CD4-positive, CD25-positive, alpha-beta regulatory T cell (primary cell): ENCODE measurements at regions not wholly inside any gene's neighbourhood (a gene's known extent, or its start where the extent isn't known, plus 50 kb on each side); places are given as distances from the start of the nearest gene placed in this dataset.
A peak's percentile ranks its signal among the peaks of the same experiment; 100 is the strongest.

Source experiments
- ATAC-seq, 2 donors: fragments of 150-1000 bp; cut with Tn5 transposase; one replicate each; pipeline ENCODE4 v1.10.0; 2021; ENCODE audit warnings: low read depth in 2 of 2, moderate number of reproducible peaks in 2 of 2, moderate library complexity in 1 of 2
- DNase-seq, 3 donors: peaks; one replicate each; pipeline versions ENCODE4 v3.0.0 to v3.0.0-alpha.2; 2012 to 2022; ENCODE audit warnings: mixed read lengths in 1 of 3
- H3K27ac ChIP-seq: one replicate; pipeline ENCODE4 v1.7.0; 2013; ENCODE audit warnings: mild to moderate bottlenecking, low read length; ENCODE audit not compliant: insufficient read depth, poor library complexity, severe bottlenecking
- H3K27me3 ChIP-seq: one replicate; pipeline ENCODE4 v1.7.0; 2013; ENCODE audit warnings: low read length; ENCODE audit not compliant: control insufficient read depth, insufficient read depth
- H3K36me3 ChIP-seq: one replicate; pipeline ENCODE4 v1.7.0; 2013; ENCODE audit warnings: mild to moderate bottlenecking, low read length, moderate library complexity; ENCODE audit not compliant: control insufficient read depth, insufficient read depth
- H3K4me1 ChIP-seq: 2 replicates; pipeline ENCODE4 v1.7.0; 2013; ENCODE audit warnings: mild to moderate bottlenecking, low read length; ENCODE audit not compliant: insufficient read depth, control insufficient read depth, poor library complexity, severe bottlenecking
- H3K4me3 ChIP-seq: one replicate; pipeline ENCODE4 v1.7.0; 2013; ENCODE audit warnings: low read depth, mild to moderate bottlenecking, low read length, moderate library complexity
- H3K9me3 ChIP-seq, 2 experiments: 1 replicate in 1 of 2; 2 replicates in 1 of 2; pipeline ENCODE4 v1.7.0; 2013; ENCODE audit warnings: low read length in 2 of 2, mild to moderate bottlenecking in 1 of 2, moderate library complexity in 1 of 2; ENCODE audit not compliant: control insufficient read depth in 2 of 2
- H3K27ac Mint-ChIP-seq, 3 donors: one replicate each; pipeline ENCODE4 v1.8.0; 2020 to 2022; ENCODE audit warnings: mild to moderate bottlenecking in 3 of 3, mixed read lengths in 3 of 3, moderate library complexity in 2 of 3
- H3K27me3 Mint-ChIP-seq: one replicate; pipeline ENCODE4 v1.8.0; 2022; ENCODE audit warnings: mild to moderate bottlenecking, mixed read lengths
- H3K36me3 Mint-ChIP-seq: one replicate; pipeline ENCODE4 v1.8.0; 2020; ENCODE audit warnings: mixed read lengths
- H3K4me1 Mint-ChIP-seq, 4 donors: one replicate each; pipeline ENCODE4 v1.8.0; 2020 to 2022; ENCODE audit warnings: mixed read lengths in 4 of 4, mild to moderate bottlenecking in 1 of 4
- H3K4me3 Mint-ChIP-seq, 4 donors: one replicate each; pipeline ENCODE4 v1.8.0; 2020 to 2022; ENCODE audit warnings: mild to moderate bottlenecking in 4 of 4, mixed read lengths in 4 of 4, moderate library complexity in 3 of 4
- H3K9me3 Mint-ChIP-seq, 7 donors: one replicate each; pipeline ENCODE4 v1.8.0; 2020 to 2022; ENCODE audit warnings: mixed read lengths in 7 of 7, mild to moderate bottlenecking in 3 of 7, moderate library complexity in 2 of 7

DNA sequence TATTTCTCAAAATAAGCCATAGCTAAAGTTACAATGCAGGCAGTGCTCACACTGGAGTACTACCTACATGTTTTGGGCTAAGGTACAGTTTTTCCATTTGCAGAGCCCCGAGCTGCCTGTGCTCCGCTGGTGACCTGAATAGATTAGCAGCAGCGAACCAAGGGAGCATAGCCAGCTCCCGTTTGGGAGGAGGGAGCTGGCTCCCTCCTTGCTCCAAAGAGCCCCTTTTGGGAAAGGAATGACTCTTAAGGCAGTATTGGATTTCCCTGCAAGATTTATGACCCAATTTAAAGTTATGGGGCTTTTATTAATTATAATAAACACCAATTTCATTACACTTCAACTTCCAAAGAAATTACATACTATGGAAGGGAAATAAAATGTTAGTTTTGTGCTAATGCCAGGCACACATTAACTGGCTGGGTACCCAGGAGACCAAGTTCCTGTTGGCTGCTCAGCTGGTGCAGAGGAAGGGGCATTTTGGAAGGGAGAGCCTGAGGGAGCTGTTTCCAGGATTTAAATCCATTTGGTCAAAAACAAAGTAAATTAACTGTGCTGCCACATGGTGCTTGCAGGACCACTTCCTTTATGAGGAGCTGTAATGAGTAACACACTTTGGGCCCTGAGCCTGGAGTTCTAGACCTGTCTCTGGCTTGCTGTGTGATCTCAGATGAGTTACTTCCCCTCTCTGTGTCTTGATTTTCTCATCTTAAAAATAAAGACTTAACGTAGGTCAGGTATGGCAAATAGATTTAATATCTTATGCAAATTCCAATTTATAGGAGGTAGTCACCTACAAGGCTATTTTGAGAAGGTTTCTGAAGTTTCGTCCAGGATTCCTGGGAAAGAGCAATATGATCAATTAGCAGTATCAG lies 362.1 kb upstream of the CCL2 start:
- Histone ChIP-seq H3K27ac (no peak overlapping the region), H3K4me3 (no peak overlapping the region), H3K36me3 (no peaks in the 10 kb centered on the region), H3K27me3 (no peaks in the 10 kb centered on the region), H3K9me3 (no peaks in the 10 kb centered on the region), H3K4me1 (no peaks in the 10 kb centered on the region)
- no peak overlapping the region for H3K4me3 Mint-ChIP-seq
- H3K36me3 Mint-ChIP-seq, result no peaks in the 10 kb centered on the region
- DNase-seq (no peak), ATAC-seq (no peak)
- H3K9me3 Mint-ChIP-seq, result peaks cover 0 to 1% (median 0%) of the 10 kb centered on the region in 7 donors
- no peaks in the 10 kb centered on the region for H3K4me1 Mint-ChIP-seq
- peaks cover 5% of the 10 kb centered on the region for H3K27me3 Mint-ChIP-seq
- H3K27ac Mint-ChIP-seq, result no peak overlapping the region

DNA sequence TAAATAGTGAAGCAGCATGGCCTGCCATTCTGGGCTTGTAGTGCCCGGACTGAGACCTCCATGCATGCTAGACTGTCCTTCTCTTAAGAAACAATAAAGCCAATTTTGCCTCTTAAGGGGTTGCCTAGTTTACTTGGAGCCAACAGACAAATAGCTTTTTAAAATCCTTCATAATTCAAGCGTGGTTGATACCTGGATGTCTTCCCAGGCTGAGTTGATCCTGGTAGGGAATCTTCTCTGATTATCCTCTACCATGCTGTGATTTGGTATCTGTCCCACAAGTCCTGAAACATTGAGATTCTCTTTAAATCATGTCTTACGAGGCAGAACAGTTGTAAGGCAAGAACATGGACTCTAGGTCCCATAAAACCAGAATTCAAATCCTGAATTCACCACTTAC lies 359.6 kb upstream of the CCL2 start:
- peaks cover 0 to 2% (median 0%) of the 10 kb centered on the region in 7 donors for H3K9me3 Mint-ChIP-seq
- H3K27me3 Mint-ChIP-seq, result peaks cover 10% of the 10 kb centered on the region
- H3K27ac ChIP-seq, result no peak overlapping the region
- no peak overlapping the region for H3K4me3 ChIP-seq
- H3K9me3 ChIP-seq, result no peaks in the 10 kb centered on the region
- DNase-seq (no peak), ATAC-seq (no peak)
- H3K27me3 ChIP-seq, result no peaks in the 10 kb centered on the region
- no peaks in the 10 kb centered on the region for H3K4me1 Mint-ChIP-seq
- H3K36me3 Mint-ChIP-seq, result no peaks in the 10 kb centered on the region
- H3K27ac Mint-ChIP-seq, result no peak overlapping the region
- no peaks in the 10 kb centered on the region for H3K4me1 ChIP-seq
- no peaks in the 10 kb centered on the region for H3K36me3 ChIP-seq
- no peak overlapping the region for H3K4me3 Mint-ChIP-seq

DNA sequence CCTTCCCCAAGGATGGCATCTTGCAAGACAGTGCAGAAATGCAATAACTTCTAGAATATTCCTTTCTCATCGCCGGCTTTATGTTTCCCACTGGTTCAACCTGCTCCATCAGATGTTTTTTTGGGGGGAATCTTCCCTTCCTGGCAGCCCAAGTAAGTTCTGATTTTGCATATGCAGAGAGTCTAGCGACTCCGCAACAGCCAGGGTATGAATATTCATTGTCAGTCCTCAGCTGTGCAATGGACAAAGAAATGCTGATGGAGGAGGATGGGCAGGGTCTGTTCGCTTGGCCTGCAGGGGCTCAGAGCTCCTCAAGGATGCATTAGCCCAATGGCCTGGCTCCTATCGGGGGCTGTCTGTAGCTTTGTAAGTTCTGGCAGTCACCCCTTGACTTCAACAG lies 358.8 kb upstream of the CCL2 start:
- H3K27me3 Mint-ChIP-seq, result peaks cover 13% of the 10 kb centered on the region
- no peak for DNase-seq
- H3K9me3 ChIP-seq, result no peaks in the 10 kb centered on the region
- no peaks in the 10 kb centered on the region for H3K36me3 ChIP-seq
- H3K36me3 Mint-ChIP-seq, result no peaks in the 10 kb centered on the region
- no peak overlapping the region for H3K4me3 Mint-ChIP-seq
- H3K27ac Mint-ChIP-seq, result no peak overlapping the region
- no peak overlapping the region for H3K4me3 ChIP-seq
- ATAC-seq, result no peak
- H3K9me3 Mint-ChIP-seq, result peaks cover 0 to 2% (median 0%) of the 10 kb centered on the region in 7 donors
- H3K27me3 ChIP-seq, result peaks cover 2% of the 10 kb centered on the region
- H3K27ac ChIP-seq, result no peak overlapping the region
- H3K4me1 ChIP-seq, result no peaks in the 10 kb centered on the region
- H3K4me1 Mint-ChIP-seq, result no peaks in the 10 kb centered on the region

DNA sequence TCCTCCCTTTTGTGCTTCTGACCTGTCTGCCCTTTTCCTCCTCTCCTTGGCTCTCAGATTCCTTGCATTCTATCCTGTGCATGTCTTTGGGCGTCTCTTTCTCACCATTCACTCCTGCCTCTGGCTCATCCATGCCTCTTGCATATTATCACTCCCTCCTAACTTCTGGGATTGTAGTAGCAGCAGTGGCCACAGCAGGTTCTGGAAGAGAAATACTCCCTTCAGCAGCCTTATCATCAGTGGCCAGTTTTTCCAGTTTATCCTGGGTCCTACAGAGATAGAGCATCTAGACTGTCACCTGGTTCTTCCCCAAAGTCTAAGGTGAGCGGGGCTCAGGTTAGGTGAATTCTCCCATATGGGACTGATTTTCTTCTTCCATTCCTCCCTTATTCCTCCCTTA lies 354.0 kb upstream of the CCL2 start:
- Mint-ChIP-seq H3K4me1 (no peaks in the 10 kb centered on the region), H3K27ac (peak overlapping the region in 1 of 3 donors; percentile 22), H3K9me3 (peaks cover 0 to 2% (median 0%) of the 10 kb centered on the region in 7 donors), H3K27me3 (peaks cover 8% of the 10 kb centered on the region), H3K36me3 (no peaks in the 10 kb centered on the region), H3K4me3 (no peak overlapping the region)
- H3K9me3 ChIP-seq, result no peaks in the 10 kb centered on the region
- no peaks in the 10 kb centered on the region for H3K4me1 ChIP-seq
- no peak for DNase-seq
- no peak overlapping the region for H3K27ac ChIP-seq
- no peak overlapping the region for H3K4me3 ChIP-seq
- H3K27me3 ChIP-seq, result peaks cover 2% of the 10 kb centered on the region
- no peaks in the 10 kb centered on the region for H3K36me3 ChIP-seq
- ATAC-seq, result no peak

DNA sequence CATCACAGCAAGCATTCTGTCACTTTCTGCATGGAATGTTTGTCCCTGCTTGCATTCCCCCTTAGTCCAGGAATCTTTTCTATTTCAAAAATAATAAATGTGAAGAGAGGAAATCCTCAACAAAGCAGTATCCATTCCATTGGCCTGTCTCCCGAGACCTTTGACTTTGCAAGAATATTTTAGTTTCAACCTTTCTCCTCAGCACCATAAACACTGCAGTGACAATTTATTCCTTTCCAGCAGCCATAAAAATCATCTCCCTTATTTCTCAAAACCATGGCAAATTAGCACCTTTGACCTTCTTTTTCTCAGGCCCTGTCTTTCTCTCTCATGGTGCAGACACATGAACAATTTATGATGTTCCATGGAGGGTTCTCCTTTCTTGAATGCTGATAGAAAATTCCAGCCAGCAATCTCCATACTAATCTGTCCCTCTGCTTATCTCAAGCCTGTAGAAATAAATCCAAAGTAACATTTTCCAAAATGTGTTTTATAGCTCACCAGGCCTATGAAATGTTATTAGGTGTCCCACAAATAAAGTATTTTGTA lies 352.1 kb upstream of the CCL2 start:
- peaks cover 0 to 2% (median 0%) of the 10 kb centered on the region in 7 donors for H3K9me3 Mint-ChIP-seq
- peaks cover 8% of the 10 kb centered on the region for H3K27me3 Mint-ChIP-seq
- Histone ChIP-seq H3K36me3 (no peaks in the 10 kb centered on the region), H3K27me3 (peaks cover 2% of the 10 kb centered on the region), H3K9me3 (no peaks in the 10 kb centered on the region), H3K4me3 (no peak overlapping the region), H3K4me1 (no peaks in the 10 kb centered on the region), H3K27ac (no peak overlapping the region)
- DNase-seq, result no peak
- H3K36me3 Mint-ChIP-seq, result no peaks in the 10 kb centered on the region
- no peak overlapping the region for H3K4me3 Mint-ChIP-seq
- no peak for ATAC-seq
- no peak overlapping the region for H3K27ac Mint-ChIP-seq
- no peaks in the 10 kb centered on the region for H3K4me1 Mint-ChIP-seq

DNA sequence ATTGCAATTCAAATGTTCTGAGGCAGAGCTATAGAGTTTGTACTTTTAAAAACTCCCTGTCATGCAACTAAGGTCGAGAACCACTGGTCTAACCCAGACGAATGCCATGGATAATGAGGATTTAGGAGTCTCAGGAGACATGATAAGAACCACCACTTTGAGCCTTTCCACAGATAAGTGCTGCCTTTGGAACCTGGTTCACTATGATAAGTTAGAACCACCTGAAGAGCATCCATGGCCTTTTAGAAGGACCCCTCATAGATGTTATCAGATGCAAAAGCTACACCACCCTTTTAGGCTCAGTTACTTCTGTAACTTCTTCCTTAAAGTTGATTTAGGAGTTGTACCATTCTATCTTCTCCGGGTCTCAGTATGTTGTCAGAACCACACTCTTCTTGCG lies 350.6 kb upstream of the CCL2 start:
- H3K4me3 ChIP-seq, result no peak overlapping the region
- Mint-ChIP-seq H3K4me1 (no peaks in the 10 kb centered on the region), H3K27me3 (peaks cover 10% of the 10 kb centered on the region), H3K27ac (no peak overlapping the region), H3K9me3 (peaks cover 0 to 2% (median 0%) of the 10 kb centered on the region in 7 donors), H3K4me3 (no peak overlapping the region), H3K36me3 (no peaks in the 10 kb centered on the region)
- H3K36me3 ChIP-seq, result no peaks in the 10 kb centered on the region
- H3K4me1 ChIP-seq, result no peaks in the 10 kb centered on the region
- DNase-seq, result no peak
- H3K27me3 ChIP-seq, result peaks cover 2% of the 10 kb centered on the region
- H3K27ac ChIP-seq, result no peak overlapping the region
- H3K9me3 ChIP-seq, result no peaks in the 10 kb centered on the region
- no peak for ATAC-seq

DNA sequence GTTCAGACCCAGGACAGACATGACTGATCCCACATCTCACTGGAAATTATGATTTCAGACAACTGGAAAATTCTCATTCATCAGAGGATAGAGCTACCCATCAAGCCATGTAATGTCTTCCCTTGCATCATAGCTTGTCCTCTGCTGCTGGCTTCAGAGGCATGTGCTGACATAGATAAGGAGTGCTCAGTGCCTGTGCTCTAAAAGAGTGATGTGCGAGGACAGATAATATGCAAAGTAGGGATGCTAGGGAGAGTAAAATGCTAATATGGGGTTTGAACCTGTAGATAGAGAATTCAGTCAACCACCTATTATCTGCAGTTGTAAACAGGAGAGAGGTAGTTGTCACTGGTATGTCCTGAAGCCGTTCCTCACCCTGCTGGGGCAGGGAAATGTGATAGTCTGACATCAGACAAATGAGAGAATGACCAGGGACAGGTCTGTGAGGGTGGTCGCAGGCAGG lies 349.7 kb upstream of the CCL2 start:
- H3K4me1 Mint-ChIP-seq, result no peaks in the 10 kb centered on the region
- peaks cover 2% of the 10 kb centered on the region for H3K27me3 ChIP-seq
- H3K27ac Mint-ChIP-seq, result no peak overlapping the region
- H3K4me3 ChIP-seq, result no peak overlapping the region
- no peak for DNase-seq
- H3K9me3 ChIP-seq, result no peaks in the 10 kb centered on the region
- peaks cover 0 to 2% (median 0%) of the 10 kb centered on the region in 7 donors for H3K9me3 Mint-ChIP-seq
- peaks cover 9% of the 10 kb centered on the region for H3K27me3 Mint-ChIP-seq
- H3K4me3 Mint-ChIP-seq, result no peak overlapping the region
- ATAC-seq, result no peak
- no peaks in the 10 kb centered on the region for H3K4me1 ChIP-seq
- no peaks in the 10 kb centered on the region for H3K36me3 ChIP-seq
- H3K27ac ChIP-seq, result no peak overlapping the region
- H3K36me3 Mint-ChIP-seq, result no peaks in the 10 kb centered on the region
